Neuronal stem cell (in vitro differentiated cells): ENCODE measurements at regions not wholly inside any gene's neighbourhood (a gene's known extent, or its start where the extent isn't known, plus 50 kb on each side); places are given as distances from the start of the nearest gene placed in this dataset.

Experiments
- DNase-seq: peaks from one replicate; pipeline ENCODE4 v3.0.0-alpha.2; 2013; ENCODE audit warnings: low spot score
- H2AFZ ChIP-seq: one replicate; pipeline ENCODE4 v1.6.1; 2013; ENCODE audit warnings: mild to moderate bottlenecking, low read length, inconsistent platforms
- H2AK5ac ChIP-seq: 2 replicates; pipeline ENCODE4 v1.6.1; 2013; ENCODE audit warnings: low read depth, mild to moderate bottlenecking, inconsistent platforms, low read length, moderate library complexity, mixed read lengths
- H2BK120ac ChIP-seq: 2 replicates; pipeline ENCODE4 v1.6.1; 2013; ENCODE audit warnings: low read depth, mild to moderate bottlenecking, inconsistent platforms, low read length, moderate library complexity, mixed read lengths
- H2BK12ac ChIP-seq: one replicate; pipeline ENCODE4 v1.6.1; 2013; ENCODE audit warnings: low read length, inconsistent platforms
- H2BK15ac ChIP-seq: 2 replicates; pipeline ENCODE4 v1.6.1; 2013; ENCODE audit warnings: mild to moderate bottlenecking, low read length, inconsistent platforms, mixed read lengths
- H2BK5ac ChIP-seq: one replicate; pipeline ENCODE4 v1.6.1; 2013; ENCODE audit warnings: inconsistent platforms, mild to moderate bottlenecking, low read length, moderate library complexity
- H3K14ac ChIP-seq: one replicate; pipeline ENCODE4 v1.6.1; 2013; ENCODE audit warnings: low read length, inconsistent platforms
- H3K18ac ChIP-seq: 2 replicates; pipeline ENCODE4 v1.6.1; 2013; ENCODE audit warnings: low read length, inconsistent platforms
- H3K23ac ChIP-seq: 2 replicates; pipeline ENCODE4 v1.6.1; 2013; ENCODE audit warnings: low read depth, mild to moderate bottlenecking, mixed read lengths, low read length, inconsistent platforms; ENCODE audit not compliant: poor library complexity
- H3K27ac ChIP-seq: replicated peaks from 3 replicates; pipeline ENCODE4 v1.5.1; 2013; ENCODE audit warnings: low read length, inconsistent platforms
- H3K27me3 ChIP-seq, 3 experiments: 2 replicates each; pipeline ENCODE4 v1.6.1; 2013; ENCODE audit warnings: low read length in 3 of 3, mild to moderate bottlenecking in 2 of 3, inconsistent platforms in 1 of 3, low read depth in 1 of 3, mixed read lengths in 1 of 3, moderate library complexity in 1 of 3; ENCODE audit not compliant: control insufficient read depth in 3 of 3, insufficient read depth in 3 of 3
- H3K36me3 ChIP-seq, 2 donors: replicated peaks in 1 of 2; 2 replicates each; pipeline ENCODE4 v1.6.1; 2013; ENCODE audit warnings: low read length in 2 of 2; ENCODE audit not compliant: control insufficient read depth in 2 of 2, insufficient read depth in 2 of 2
- H3K4ac ChIP-seq: 2 replicates; pipeline ENCODE4 v1.6.1; 2013; ENCODE audit warnings: inconsistent platforms, mild to moderate bottlenecking, low read length, moderate library complexity
- H3K4me1 ChIP-seq, 2 donors: 1 replicate in 1 of 2; 2 replicates in 1 of 2; pipeline ENCODE4 v1.6.1; 2013; ENCODE audit warnings: low read length in 2 of 2, low read depth in 1 of 2; ENCODE audit not compliant: control insufficient read depth in 2 of 2, insufficient read depth in 1 of 2
- H3K4me2 ChIP-seq: one replicate; pipeline ENCODE4 v1.6.1; 2013; ENCODE audit warnings: mild to moderate bottlenecking, low read length, inconsistent platforms; ENCODE audit not compliant: insufficient read depth, poor library complexity, severe bottlenecking
- H3K4me3 ChIP-seq, 2 donors: 2 replicates each; pipeline ENCODE4 v1.5.1; 2013; ENCODE audit warnings: low read length in 2 of 2, mild to moderate bottlenecking in 2 of 2, inconsistent platforms in 1 of 2, moderate library complexity in 1 of 2
- H3K79me1 ChIP-seq: one replicate; pipeline ENCODE4 v1.6.1; 2013; ENCODE audit warnings: low read depth, mild to moderate bottlenecking, inconsistent platforms, low read length, moderate library complexity
- H3K9ac ChIP-seq: one replicate; pipeline ENCODE4 v1.6.1; 2013; ENCODE audit warnings: mild to moderate bottlenecking, low read depth, low read length, inconsistent platforms; ENCODE audit not compliant: poor library complexity
- H3K9me3 ChIP-seq, 2 donors: replicated peaks in 1 of 2; 2 replicates each; pipeline versions ENCODE3 to v1.6.1; 2013; ENCODE audit warnings: low read length in 2 of 2, mild to moderate bottlenecking in 2 of 2, inconsistent platforms in 1 of 2, low read depth in 1 of 2, mixed read lengths in 1 of 2, moderate library complexity in 1 of 2; ENCODE audit not compliant: control insufficient read depth in 2 of 2, insufficient read depth in 1 of 2
- H4K8ac ChIP-seq: one replicate; pipeline ENCODE4 v1.6.1; 2013; ENCODE audit warnings: low read depth, mild to moderate bottlenecking, inconsistent platforms, low read length, moderate library complexity
- H4K91ac ChIP-seq: one replicate; pipeline ENCODE4 v1.6.1; 2013; ENCODE audit warnings: low read length, low read depth, mild to moderate bottlenecking, inconsistent platforms; ENCODE audit not compliant: poor library complexity
- WGBS, 2 donors: extraction: QIAGEN DNeasy Blood & Tissue Kit; methylation state at CpG; one replicate each; pipeline ENCODE4 v1.1.7; 2013; ENCODE audit warnings: missing lambda C conversion rate in 2 of 2, mixed read lengths in 1 of 2; ENCODE audit not compliant: insufficient read length in 2 of 2, insufficient replicate concordance in 1 of 2; ENCODE audit errors: extremely low coverage in 2 of 2; 5-methylcytosine and 5-hydroxymethylcytosine counted together

GRCh38 chr10:55242544-55242943, 441.5 kb upstream of the PCDH15 start:
- Histone ChIP-seq H3K9ac (no peak overlapping the region), H3K23ac (no peak overlapping the region), H4K8ac (no peak overlapping the region), H3K14ac (no peak overlapping the region), H2BK5ac (no peak overlapping the region), H3K9me3 (no peaks in the 10 kb centered on the region), H3K27me3 (no peaks in the 10 kb centered on the region), H2BK12ac (no peak overlapping the region), H2BK15ac (no peak overlapping the region), H2BK120ac (no peak overlapping the region), H3K79me1 (no peaks in the 10 kb centered on the region), H3K27ac (no peak overlapping the region), H3K4me2 (no peak overlapping the region), H3K4ac (no peak overlapping the region), H3K4me3 (no peak overlapping the region), H3K36me3 (no peaks in the 10 kb centered on the region), H4K91ac (no peak overlapping the region), H2AFZ (peak overlapping the region; percentile 18), H3K4me1 (no peaks in the 10 kb centered on the region), H3K18ac (no peak overlapping the region), H2AK5ac (no peak overlapping the region)
- DNase-seq, result no peak
- WGBS, 2 donors, result no CpG with 5 or more reads among the region's 6 CpGs

- Histone ChIP-seq H3K9ac (no peak overlapping the region), H3K79me1 (no peaks in the 10 kb centered on the region), H3K27ac (no peak overlapping the region), H2BK5ac (no peak overlapping the region), H2BK12ac (no peak overlapping the region), H3K4me2 (no peak overlapping the region), H3K14ac (no peak overlapping the region), H3K18ac (no peak overlapping the region), H3K23ac (no peak overlapping the region), H4K8ac (no peak overlapping the region), H2BK120ac (no peak overlapping the region), H3K4ac (no peak overlapping the region), H4K91ac (no peak overlapping the region), H2AK5ac (no peak overlapping the region), H3K4me1 (no peaks in the 10 kb centered on the region), H3K4me3 (no peak overlapping the region), H3K27me3 (no peaks in the 10 kb centered on the region), H2BK15ac (no peak overlapping the region), H3K9me3 (no peaks in the 10 kb centered on the region), H3K36me3 (no peaks in the 10 kb centered on the region), H2AFZ (no peak overlapping the region)
- DNase-seq, result no peak
Measured at GRCh38 chr10:55237462-55237861, 436.4 kb upstream of the PCDH15 start.

GRCh38 chr10:55233505-55233904, 432.5 kb upstream of the PCDH15 start:
- Histone ChIP-seq H3K4me2 (no peak overlapping the region), H3K4me3 (no peak overlapping the region), H3K27me3 (no peaks in the 10 kb centered on the region), H2AK5ac (no peak overlapping the region), H2BK120ac (no peak overlapping the region), H4K91ac (no peak overlapping the region), H3K18ac (no peak overlapping the region), H3K4ac (no peak overlapping the region), H2BK12ac (no peak overlapping the region), H3K4me1 (no peaks in the 10 kb centered on the region), H3K9me3 (no peaks in the 10 kb centered on the region), H3K9ac (no peak overlapping the region), H3K36me3 (no peaks in the 10 kb centered on the region), H2BK15ac (no peak overlapping the region), H4K8ac (no peak overlapping the region), H3K79me1 (no peaks in the 10 kb centered on the region), H2BK5ac (no peak overlapping the region), H3K14ac (no peak overlapping the region), H3K27ac (no peak overlapping the region), H3K23ac (no peak overlapping the region), H2AFZ (no peak overlapping the region)
- DNase-seq, result no peak

GRCh38 chr10:55233090-55233489, 432.1 kb upstream of the PCDH15 start:
- Histone ChIP-seq H3K4me3 (no peak overlapping the region), H3K23ac (no peak overlapping the region), H2BK12ac (no peak overlapping the region), H2BK15ac (no peak overlapping the region), H3K4me1 (no peaks in the 10 kb centered on the region), H2AFZ (no peak overlapping the region), H3K18ac (no peak overlapping the region), H3K4ac (no peak overlapping the region), H2BK120ac (no peak overlapping the region), H3K9me3 (no peaks in the 10 kb centered on the region), H3K9ac (no peak overlapping the region), H3K27ac (no peak overlapping the region), H4K8ac (no peak overlapping the region), H3K36me3 (no peaks in the 10 kb centered on the region), H2BK5ac (no peak overlapping the region), H3K27me3 (no peaks in the 10 kb centered on the region), H3K14ac (no peak overlapping the region), H2AK5ac (no peak overlapping the region), H4K91ac (no peak overlapping the region), H3K4me2 (no peak overlapping the region), H3K79me1 (no peaks in the 10 kb centered on the region)
- DNase-seq, result no peak
- no CpG with 5 or more reads among the region's 3 CpGs for WGBS, 2 donors
